Heart left ventricle (tissue), 16 donors: ENCODE measurements at regions not wholly inside any gene's neighbourhood (a gene's known extent, or its start where the extent isn't known, plus 50 kb on each side); places are given as distances from the start of the nearest gene placed in this dataset.

Experiments used
- ATAC-seq, 4 donors: fragments of 200-7000 bp; cut with Tn5 transposase; one replicate each; pipeline ENCODE4 v1.9.1; 2020 to 2022; ENCODE audit warnings: moderate library complexity in 4 of 4, mild to moderate bottlenecking in 3 of 4, moderate number of reproducible peaks in 1 of 4
- DNase-seq, 5 donors: peaks; one replicate each; pipeline ENCODE4 v3.0.0-alpha.2; 2020
- H3K27ac ChIP-seq, 12 donors: fragments of 200-600 bp; sonication (generic) in 4 of 12; one replicate each; pipeline versions ENCODE4 v1.5.0 to v1.8.0; 2016 to 2022; ENCODE audit warnings: mild to moderate bottlenecking in 2 of 12
- H3K27me3 ChIP-seq, 9 donors: fragments of 200-600 bp; sonication (generic) in 2 of 9; one replicate each; pipeline versions ENCODE4 v1.5.1 to v1.8.0; 2016 to 2022; ENCODE audit warnings: mild to moderate bottlenecking in 3 of 9
- H3K36me3 ChIP-seq, 9 donors: fragments of 200-600 bp; sonication (generic) in 2 of 9; one replicate each; pipeline versions ENCODE4 v1.5.0 to v1.8.0; 2018 to 2022; ENCODE audit warnings: mild to moderate bottlenecking in 2 of 9
- H3K4me1 ChIP-seq, 12 donors: fragments of 200-600 bp; sonication (generic) in 4 of 12; one replicate each; pipeline versions ENCODE4 v1.5.0 to v1.8.0; 2016 to 2022; ENCODE audit warnings: mild to moderate bottlenecking in 3 of 12
- H3K4me3 ChIP-seq, 12 donors: fragments of 200-600 bp; sonication (generic) in 4 of 12; one replicate each; pipeline versions ENCODE4 v1.5.0 to v1.8.0; 2017 to 2022; ENCODE audit warnings: mild to moderate bottlenecking in 9 of 12, moderate library complexity in 4 of 12
- H3K9me3 ChIP-seq, 12 donors: fragments of 200-600 bp; sonication (generic) in 4 of 12; one replicate each; pipeline versions ENCODE4 v1.5.0 to v1.8.0; 2016 to 2022; ENCODE audit warnings: mild to moderate bottlenecking in 1 of 12
- CTCF ChIP-seq, 12 donors: fragments of 200-600 bp; sonication (generic) in 4 of 12; IDR thresholded peaks; one replicate each; pipeline versions ENCODE4 v1.5.0 to v1.8.0; 2018 to 2022; ENCODE audit warnings: antibody characterized with exemption in 12 of 12, mild to moderate bottlenecking in 5 of 12
- POLR2A ChIP-seq, 2 donors: fragments of 450-650 bp; IDR thresholded peaks; one replicate each; pipeline ENCODE4 v1.6.1; 2017; ENCODE audit warnings: antibody characterized with exemption in 2 of 2, mild to moderate bottlenecking in 2 of 2, moderate library complexity in 2 of 2
- WGBS, 4 donors: extraction: QIAGEN DNeasy Blood & Tissue Kit in 2 of 4; methylation state at CpG; one replicate each; pipeline versions ENCODE4 v1.1.5 to v1.1.7; 2013 to 2018; 5-methylcytosine and 5-hydroxymethylcytosine counted together
- intact Hi-C, 10 donors: fragments of 100-400 bp; cut with DNase I; formaldehyde crosslinking; loops; one replicate each; pipeline versions ENCODE4 v1.11.1 to v1.14.2; 2022
- donor health status: ischemic (EF 13 %, LVEDD 7.1; RV severe dilation, severe dysfunction).
- donor health status: healthy with polysubstance abuse.
- donor health status: DM: no; HTN: yes; CAD: no.
- donor health status: DM: no; HTN: no; CAD: no.
- donor health status: ischemic (EF 25% LVEDD 6.9; RV normal size, moderate dysfunction).
- donor health status: ischemic (EF 25% LVEDD 5.7; RV mildly dilated, moderate dysfunction).
- donor health status: healthy.
- donor health status: DM: yes; HTN: yes; CAD: no.
- donor health status: ischemic (EF 35%, LVEDD 5.7; RV mildly dilated, moderate dysfunction).
- donor health status: nonischemic (EF 11% LVEDD 7.7; RV severe dilation, severe dysfunction).
- donor health status: DM: yes; HTN: yes; CAD: no.
- donor health status: PGD.
- donor health status: ischemic (EF 29% LVEDD 5.4; RV normal size, mild dysfunction).
- donor health status: nonischemic (EF 23%, LVEDD 6.1; RV moderate dilation, normal function).

GRCh38 chr13:63472711-63473110 lies 2057.1 kb upstream of the PCDH20 start:
- 63 to 82% (median 67%) methylated on average over 1 of the region's 1 CpG for WGBS, 4 donors
- ATAC-seq: no peak
- no peaks in the 10 kb centered on the region for H3K36me3 ChIP-seq
- H3K9me3 ChIP-seq: peaks cover 0 to 8% (median 0%) of the 10 kb centered on the region in 12 donors
- H3K27me3 ChIP-seq: no peaks in the 10 kb centered on the region
- no peaks in the 10 kb centered on the region for H3K4me1 ChIP-seq
- intact Hi-C loops: no loop called here
- no peak overlapping the region for H3K4me3 ChIP-seq
- no peak for TF ChIP-seq POLR2A (IDR thresholded peaks at IDR 0.05)
- no peak for TF ChIP-seq CTCF (IDR thresholded peaks at IDR 0.05)
- H3K27ac ChIP-seq: no peak overlapping the region
- DNase-seq: no peak

- H3K36me3 ChIP-seq: no peaks in the 10 kb centered on the region
- H3K4me1 ChIP-seq: no peaks in the 10 kb centered on the region
- H3K27me3 ChIP-seq: no peaks in the 10 kb centered on the region
- no peak for DNase-seq
- TF ChIP-seq POLR2A (IDR thresholded peaks at IDR 0.05): no peak
- TF ChIP-seq CTCF (IDR thresholded peaks at IDR 0.05): no peak
- H3K9me3 ChIP-seq: peaks cover 0 to 31% (median 4%) of the 10 kb centered on the region in 12 donors
- no peak overlapping the region for H3K4me3 ChIP-seq
- intact Hi-C loops: loop anchor here in 1 of 10 donors (1.0 kb wide), 1 partner anchor 11 kb away; no protein-coding TSS in a partner anchor
- ATAC-seq: no peak
- H3K27ac ChIP-seq: no peak overlapping the region
- WGBS, 4 donors: 50 to 71% (median 60%) methylated on average over 1 of the region's 1 CpG
Observed at GRCh38 chr13:63463782-63464610, 2048.3 kb upstream of the PCDH20 start.

- 35 to 52% (median 44%) methylated on average over 2 of the region's 2 CpGs for WGBS, 4 donors
- Histone ChIP-seq H3K27ac (no peak overlapping the region), H3K9me3 (peaks cover 0 to 14% (median under 1%) of the 10 kb centered on the region in 12 donors), H3K36me3 (no peaks in the 10 kb centered on the region), H3K4me1 (no peaks in the 10 kb centered on the region), H3K4me3 (no peak overlapping the region), H3K27me3 (no peaks in the 10 kb centered on the region)
- TF ChIP-seq POLR2A (IDR thresholded peaks at IDR 0.05): no peak
- TF ChIP-seq CTCF (IDR thresholded peaks at IDR 0.05): no peak
- ATAC-seq (no peak), DNase-seq (no peak)
- intact Hi-C loops: no loop called here
Observed at GRCh38 chr13:63460462-63461090, 2044.9 kb upstream of the PCDH20 start.

- no peak for DNase-seq
- H3K36me3 ChIP-seq: no peaks in the 10 kb centered on the region
- H3K27ac ChIP-seq: no peak overlapping the region
- H3K9me3 ChIP-seq: no peaks in the 10 kb centered on the region
- H3K4me1 ChIP-seq: no peaks in the 10 kb centered on the region
- H3K4me3 ChIP-seq: no peak overlapping the region
- WGBS, 4 donors: 57 to 89% (median 78%) methylated on average over 1 of the region's 1 CpG
- TF ChIP-seq POLR2A (IDR thresholded peaks at IDR 0.05) (no peak), CTCF (IDR thresholded peaks at IDR 0.05) (no peak)
- no peak for ATAC-seq
- intact Hi-C loops: no loop called here
- H3K27me3 ChIP-seq: no peaks in the 10 kb centered on the region
Observed at GRCh38 chr13:63457186-63457585, 2041.5 kb upstream of the PCDH20 start.
